ENCODE measurements at regions not wholly inside any gene's neighbourhood (a gene's known extent, or its start where the extent isn't known, plus 50 kb on each side); places are given as distances from the start of the nearest gene placed in this dataset.

- Histone ChIP-seq H3K9me3 (replicated peaks; ENCODE audit: control insufficient read depth, insufficient read depth, low read length) (no peaks in the 10 kb centered on the region), H3K4me3 (no peak overlapping the region), H3K79me2 (ENCODE audit: control insufficient read depth, insufficient read depth, low read length) (no peaks in the 10 kb centered on the region), H3K27me3 (replicated peaks in 1 of 2; ENCODE audit: control insufficient read depth in 2 of 2, insufficient read depth in 2 of 2, low read length in 1 of 2) (no peaks in the 10 kb centered on the region), H3K36me3 (ENCODE audit: control insufficient read depth in 2 of 2, insufficient read depth in 2 of 2, low read length in 1 of 2) (no peaks in the 10 kb centered on the region), H2AFZ (ENCODE audit: control insufficient read depth, low read depth, low read length) (no peak overlapping the region), H3K4me1 (ENCODE audit: control insufficient read depth, insufficient read depth, low read length) (no peaks in the 10 kb centered on the region), H3K9ac (ENCODE audit: control insufficient read depth, insufficient read depth, low read length) (no peak overlapping the region), H4K20me1 (ENCODE audit: control insufficient read depth, insufficient read depth) (no peaks in the 10 kb centered on the region), H3K4me2 (ENCODE audit: control insufficient read depth, insufficient read depth) (no peak overlapping the region), H3K27ac (ENCODE audit: control insufficient read depth, insufficient read depth) (no peak overlapping the region)
- RAD21 ChIA-PET (ENCODE audit: unreplicated experiment): no interaction called here
- no peak for TF ChIP-seq ESRRA (IDR thresholded peaks at IDR 0.05; ENCODE audit: low read length)
- no peak for TF ChIP-seq IKZF2 (IDR thresholded peaks at IDR 0.05)
- no peak for TF ChIP-seq TAF1 (IDR thresholded peaks at IDR 0.05; ENCODE audit: borderline replicate concordance, low read depth, low read length)
- TF ChIP-seq PKNOX1 (IDR thresholded peaks at IDR 0.05): no peak
- TF ChIP-seq SP1 (IDR thresholded peaks at IDR 0.05; ENCODE audit: low read depth, low read length): no peak
- no peak for TF ChIP-seq USF2 (IDR thresholded peaks at IDR 0.05; ENCODE audit: borderline replicate concordance, low read depth, low read length)
- POLR2A ChIA-PET: no interaction called here
- DNase-seq (ENCODE audit: low read depth, low spot score) (no peak), FAIRE-seq (no peak), ATAC-seq (no peak)
- SMC1A ChIA-PET (ENCODE audit: uncharacterized antibody, unreplicated experiment): no interaction called here
- BruUV-seq (replicated peaks): no TSS peak
- in situ Hi-C loops (cut with MboI): no loop called here
- WGBS (ENCODE audit: insufficient coverage, insufficient replicate concordance, low lambda C conversion rate, missing lambda C conversion rate): 46% methylated on average over 8 of the region's 8 CpGs
- CTCF ChIA-PET: no interaction called here
- intact Hi-C loops (cut with micrococcal nuclease; ENCODE audit: unreplicated experiment): no loop called here
Measured at GRCh38 chr11:79906164-79906563, 465.3 kb upstream of the TENM4 start.

- in situ Hi-C loops (cut with MboI): no loop called here
- no peaks in the 10 kb centered on the region for H3K36me3 ChIP-seq (ENCODE audit: control insufficient read depth in 2 of 2, insufficient read depth in 2 of 2, low read length in 1 of 2)
- CTCF ChIA-PET: no interaction called here
- FAIRE-seq: no peak
- no peaks in the 10 kb centered on the region for H3K27me3 ChIP-seq (replicated peaks in 1 of 2; ENCODE audit: control insufficient read depth in 2 of 2, insufficient read depth in 2 of 2, low read length in 1 of 2)
- DNase-seq (ENCODE audit: low read depth, low spot score): no peak
- 0% methylated on average over 2 of the region's 2 CpGs for WGBS (ENCODE audit: insufficient coverage, insufficient replicate concordance, low lambda C conversion rate, missing lambda C conversion rate)
- H3K9ac ChIP-seq (ENCODE audit: control insufficient read depth, insufficient read depth, low read length): no peak overlapping the region
- ATAC-seq: no peak
- RAD21 ChIA-PET (ENCODE audit: unreplicated experiment): no interaction called here
- H3K4me3 ChIP-seq: no peak overlapping the region
- BruUV-seq (replicated peaks): no TSS peak
- H3K9me3 ChIP-seq (replicated peaks; ENCODE audit: control insufficient read depth, insufficient read depth, low read length): no peaks in the 10 kb centered on the region
- intact Hi-C loops (cut with micrococcal nuclease; ENCODE audit: unreplicated experiment): no loop called here
- SMC1A ChIA-PET (ENCODE audit: uncharacterized antibody, unreplicated experiment): no interaction called here
- H2AFZ ChIP-seq (ENCODE audit: control insufficient read depth, low read depth, low read length): no peak overlapping the region
- no peaks in the 10 kb centered on the region for H3K79me2 ChIP-seq (ENCODE audit: control insufficient read depth, insufficient read depth, low read length)
- H3K4me1 ChIP-seq (ENCODE audit: control insufficient read depth, insufficient read depth, low read length): no peaks in the 10 kb centered on the region
- H3K27ac ChIP-seq (ENCODE audit: control insufficient read depth, insufficient read depth): no peak overlapping the region
- H4K20me1 ChIP-seq (ENCODE audit: control insufficient read depth, insufficient read depth): no peaks in the 10 kb centered on the region
- H3K4me2 ChIP-seq (ENCODE audit: control insufficient read depth, insufficient read depth): no peak overlapping the region
- POLR2A ChIA-PET: no interaction called here
- TF ChIP-seq SIN3A (IDR thresholded peaks at IDR 0.05; ENCODE audit: low read depth, low read length): no peak
- no peak for TF ChIP-seq BRCA1 (IDR thresholded peaks at IDR 0.05; ENCODE audit: low read depth, low read length)
- TF ChIP-seq RELA (IDR thresholded peaks at IDR 0.05; ENCODE audit: borderline replicate concordance, partially characterized antibody): no peak
- TF ChIP-seq ZNF622 (IDR thresholded peaks at IDR 0.05): no peak
- TF ChIP-seq CHD4 (IDR thresholded peaks at IDR 0.05): no peak
- no peak for TF ChIP-seq BCLAF1 (IDR thresholded peaks at IDR 0.05)
- TF ChIP-seq MYC (IDR thresholded peaks at IDR 0.05; ENCODE audit: insufficient read depth, insufficient read length, insufficient replicate concordance, low read length, severe bottlenecking): no peak
- TF ChIP-seq CHD1 (IDR thresholded peaks at IDR 0.05; ENCODE audit: low read depth, low read length): no peak
- TF ChIP-seq IRF3 (IDR thresholded peaks at IDR 0.05): no peak
Measured at GRCh38 chr11:79902493-79902892, 461.7 kb upstream of the TENM4 start.
